Lung (tissue), 11 donors: ENCODE measurements at regions not wholly inside any gene's neighbourhood (a gene's known extent, or its start where the extent isn't known, plus 50 kb on each side); places are given as distances from the start of the nearest gene placed in this dataset.

Experiments used
- ATAC-seq: fragments of 200-7000 bp; cut with Tn5 transposase; one replicate; pipeline ENCODE4 v1.9.1; 2020; ENCODE audit warnings: moderate number of reproducible peaks; ENCODE audit not compliant: insufficient read depth, low FRiP score
- DNase-seq, 3 donors: peaks; one replicate each; pipeline ENCODE4 v3.0.0-alpha.2; 2013 to 2017
- H3K27ac ChIP-seq, 2 donors: one replicate each; pipeline ENCODE4 v1.5.1; 2013; ENCODE audit warnings: mild to moderate bottlenecking in 2 of 2, moderate library complexity in 2 of 2, control low read depth in 1 of 2, inconsistent platforms in 1 of 2, low read depth in 1 of 2, low read length in 1 of 2
- H3K27me3 ChIP-seq, 3 donors: one replicate each; pipeline ENCODE4 v1.5.1; 2013; ENCODE audit warnings: low read length in 2 of 3; ENCODE audit not compliant: control insufficient read depth in 3 of 3, insufficient read depth in 3 of 3
- H3K36me3 ChIP-seq, 4 donors: one replicate each; pipeline ENCODE4 v1.5.1; 2013; ENCODE audit warnings: low read length in 4 of 4, mild to moderate bottlenecking in 1 of 4, moderate library complexity in 1 of 4; ENCODE audit not compliant: control insufficient read depth in 4 of 4, insufficient read depth in 4 of 4
- H3K4me1 ChIP-seq, 5 donors: one replicate each; pipeline ENCODE4 v1.5.1; 2013; ENCODE audit warnings: low read length in 5 of 5, mild to moderate bottlenecking in 2 of 5, moderate library complexity in 1 of 5; ENCODE audit not compliant: control insufficient read depth in 5 of 5, insufficient read depth in 5 of 5
- H3K4me3 ChIP-seq: one replicate; pipeline ENCODE4 v1.5.1; 2013; ENCODE audit warnings: mild to moderate bottlenecking, control low read depth, moderate library complexity
- H3K9ac ChIP-seq, 2 donors: one replicate each; pipeline ENCODE4 v1.5.1; 2013; ENCODE audit warnings: low read length in 2 of 2, control low read depth in 1 of 2; ENCODE audit not compliant: insufficient read depth in 1 of 2
- H3K9me3 ChIP-seq, 4 donors: one replicate each; pipeline ENCODE4 v1.5.1; 2013; ENCODE audit warnings: low read length in 3 of 4, mild to moderate bottlenecking in 1 of 4, moderate library complexity in 1 of 4; ENCODE audit not compliant: control insufficient read depth in 4 of 4, insufficient read depth in 3 of 4
- WGBS, 2 donors: extraction: QIAGEN DNeasy Blood & Tissue Kit; methylation state at CpG; one replicate each; pipeline ENCODE4 v1.1.7; 2013; 5-methylcytosine and 5-hydroxymethylcytosine counted together
- TF ChIP-seq, protein P1 (sequence below): IDR thresholded peaks from 2 replicates; pipeline ENCODE4 v1.5.1; 2012; ENCODE audit warnings: mild to moderate bottlenecking; ENCODE audit errors: control extremely low read depth, extremely low read depth
- donor health status: control.
- donor health status: control.
- donor health status: Bipolar disorder and iron deficiency.
- donor health status: healthy.
- donor health status: DM: yes; HTN: yes; CAD: no.

GRCh38 chr2:184444217-184444616 lies 154.1 kb upstream of the ZNF804A start:
- no peak overlapping the region for H3K4me3 ChIP-seq
- TF ChIP-seq, protein P1, sequence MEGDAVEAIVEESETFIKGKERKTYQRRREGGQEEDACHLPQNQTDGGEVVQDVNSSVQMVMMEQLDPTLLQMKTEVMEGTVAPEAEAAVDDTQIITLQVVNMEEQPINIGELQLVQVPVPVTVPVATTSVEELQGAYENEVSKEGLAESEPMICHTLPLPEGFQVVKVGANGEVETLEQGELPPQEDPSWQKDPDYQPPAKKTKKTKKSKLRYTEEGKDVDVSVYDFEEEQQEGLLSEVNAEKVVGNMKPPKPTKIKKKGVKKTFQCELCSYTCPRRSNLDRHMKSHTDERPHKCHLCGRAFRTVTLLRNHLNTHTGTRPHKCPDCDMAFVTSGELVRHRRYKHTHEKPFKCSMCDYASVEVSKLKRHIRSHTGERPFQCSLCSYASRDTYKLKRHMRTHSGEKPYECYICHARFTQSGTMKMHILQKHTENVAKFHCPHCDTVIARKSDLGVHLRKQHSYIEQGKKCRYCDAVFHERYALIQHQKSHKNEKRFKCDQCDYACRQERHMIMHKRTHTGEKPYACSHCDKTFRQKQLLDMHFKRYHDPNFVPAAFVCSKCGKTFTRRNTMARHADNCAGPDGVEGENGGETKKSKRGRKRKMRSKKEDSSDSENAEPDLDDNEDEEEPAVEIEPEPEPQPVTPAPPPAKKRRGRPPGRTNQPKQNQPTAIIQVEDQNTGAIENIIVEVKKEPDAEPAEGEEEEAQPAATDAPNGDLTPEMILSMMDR = no peak
- no peak for ATAC-seq
- H3K9me3 ChIP-seq = no peaks in the 10 kb centered on the region
- DNase-seq = no peak
- H3K27ac ChIP-seq = no peak overlapping the region
- H3K36me3 ChIP-seq = no peaks in the 10 kb centered on the region
- no peaks in the 10 kb centered on the region for H3K4me1 ChIP-seq
- H3K9ac ChIP-seq = no peak overlapping the region
- H3K27me3 ChIP-seq = no peaks in the 10 kb centered on the region
- 68 to 83% methylated on average over 2 of the region's 2 CpGs for WGBS, 2 donors

DNA sequence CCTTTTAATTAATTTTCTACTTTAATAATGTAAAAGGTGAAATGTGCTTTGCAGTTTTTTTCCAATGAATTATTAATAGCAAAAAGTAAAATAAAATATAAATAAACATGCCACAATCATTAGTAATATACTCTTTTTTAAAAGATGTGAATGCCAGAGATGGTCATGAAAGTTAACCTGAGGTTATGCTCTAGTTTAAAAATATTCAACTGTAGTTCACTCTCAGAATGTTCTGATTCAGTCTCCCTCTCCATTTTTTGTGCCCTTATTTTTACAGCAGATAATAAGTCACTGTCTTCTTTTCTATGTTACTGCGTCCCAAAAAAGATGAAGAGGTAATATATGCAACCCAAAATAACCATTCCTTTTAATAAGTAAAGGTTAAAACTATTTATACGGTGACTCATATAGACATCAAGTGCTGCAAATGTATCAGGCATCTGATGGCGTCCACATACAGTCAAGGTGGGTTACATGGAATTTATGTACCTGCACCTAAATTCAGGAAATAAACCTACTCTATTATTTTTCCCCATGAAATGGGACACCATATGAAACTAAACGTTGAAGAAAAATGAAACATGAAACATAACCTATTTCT lies 153.6 kb upstream of the ZNF804A start:
- DNase-seq (no peak), ATAC-seq (no peak)
- H3K27me3 ChIP-seq = no peaks in the 10 kb centered on the region
- no peaks in the 10 kb centered on the region for H3K9me3 ChIP-seq
- H3K4me3 ChIP-seq = no peak overlapping the region
- H3K9ac ChIP-seq = no peak overlapping the region
- no peak overlapping the region for H3K27ac ChIP-seq
- H3K36me3 ChIP-seq = no peaks in the 10 kb centered on the region
- WGBS, 2 donors = 78 to 82% methylated on average over 4 of the region's 4 CpGs
- H3K4me1 ChIP-seq = no peaks in the 10 kb centered on the region
- TF ChIP-seq, protein P1 = no peak

DNA sequence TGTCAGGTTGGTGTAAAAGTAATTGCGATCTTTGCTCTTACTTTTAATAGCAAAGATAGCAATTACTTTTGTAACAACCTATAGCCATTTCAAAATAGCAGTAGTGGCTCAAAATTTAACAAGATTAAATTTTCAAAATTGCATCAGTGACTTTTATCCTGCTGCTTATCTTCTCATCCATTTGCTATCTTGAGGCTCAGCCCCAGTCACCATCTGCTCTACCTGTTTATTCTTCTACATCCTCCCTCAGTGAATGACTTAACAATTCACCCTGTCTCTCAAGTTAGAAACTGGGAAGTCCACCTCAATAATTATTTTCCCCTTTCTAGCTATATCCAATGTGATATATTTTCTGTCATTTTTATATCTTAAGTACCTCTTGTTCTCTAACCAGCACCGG lies 148.6 kb upstream of the ZNF804A start:
- H3K27me3 ChIP-seq = no peaks in the 10 kb centered on the region
- no peak for DNase-seq
- H3K9me3 ChIP-seq = no peaks in the 10 kb centered on the region
- H3K4me3 ChIP-seq = no peak overlapping the region
- no peaks in the 10 kb centered on the region for H3K36me3 ChIP-seq
- no peak for ATAC-seq
- no peak overlapping the region for H3K9ac ChIP-seq
- WGBS, 2 donors = 83 to 88% methylated on average over 2 of the region's 2 CpGs
- no peak overlapping the region for H3K27ac ChIP-seq
- H3K4me1 ChIP-seq = no peaks in the 10 kb centered on the region
- TF ChIP-seq, protein P1 = no peak

GRCh38 chr2:184452907-184453306 lies 145.4 kb upstream of the ZNF804A start:
- Histone ChIP-seq H3K4me1 (no peaks in the 10 kb centered on the region), H3K27me3 (no peaks in the 10 kb centered on the region), H3K27ac (no peak overlapping the region), H3K9me3 (no peaks in the 10 kb centered on the region), H3K4me3 (no peak overlapping the region), H3K36me3 (no peaks in the 10 kb centered on the region), H3K9ac (no peak overlapping the region)
- no peak for ATAC-seq
- TF ChIP-seq, protein P1 = no peak
- no peak for DNase-seq
